ENCODE measurements at regions not wholly inside any gene's neighbourhood (a gene's known extent, or its start where the extent isn't known, plus 50 kb on each side); places are given as distances from the start of the nearest gene placed in this dataset.
"Not testable (repeated sequence)": the region's sequence is repeated elsewhere in the genome, so short reads cannot be mapped to it uniquely, and the experiment has no call there.

DNA sequence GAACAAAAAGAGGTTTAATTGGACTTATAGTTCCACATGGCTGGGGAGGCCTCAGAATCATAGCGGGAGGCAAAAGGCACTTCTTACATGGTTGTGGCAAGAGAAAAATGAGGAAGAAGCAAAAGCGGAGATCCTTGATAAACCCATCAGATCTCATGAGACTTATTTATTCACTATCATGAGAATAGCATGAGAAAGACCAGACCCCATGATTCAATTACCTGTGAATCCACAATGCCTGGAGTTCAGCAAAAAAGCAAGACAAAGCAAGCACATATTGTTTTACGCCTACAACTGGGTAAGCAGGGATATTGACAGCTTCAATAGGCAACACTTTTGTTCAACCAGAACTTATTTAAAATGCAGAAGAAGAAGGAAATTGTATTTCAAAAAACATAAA is 218.2 kb downstream of the RPL10L start:
- TF ChIP-seq, protein P1, sequence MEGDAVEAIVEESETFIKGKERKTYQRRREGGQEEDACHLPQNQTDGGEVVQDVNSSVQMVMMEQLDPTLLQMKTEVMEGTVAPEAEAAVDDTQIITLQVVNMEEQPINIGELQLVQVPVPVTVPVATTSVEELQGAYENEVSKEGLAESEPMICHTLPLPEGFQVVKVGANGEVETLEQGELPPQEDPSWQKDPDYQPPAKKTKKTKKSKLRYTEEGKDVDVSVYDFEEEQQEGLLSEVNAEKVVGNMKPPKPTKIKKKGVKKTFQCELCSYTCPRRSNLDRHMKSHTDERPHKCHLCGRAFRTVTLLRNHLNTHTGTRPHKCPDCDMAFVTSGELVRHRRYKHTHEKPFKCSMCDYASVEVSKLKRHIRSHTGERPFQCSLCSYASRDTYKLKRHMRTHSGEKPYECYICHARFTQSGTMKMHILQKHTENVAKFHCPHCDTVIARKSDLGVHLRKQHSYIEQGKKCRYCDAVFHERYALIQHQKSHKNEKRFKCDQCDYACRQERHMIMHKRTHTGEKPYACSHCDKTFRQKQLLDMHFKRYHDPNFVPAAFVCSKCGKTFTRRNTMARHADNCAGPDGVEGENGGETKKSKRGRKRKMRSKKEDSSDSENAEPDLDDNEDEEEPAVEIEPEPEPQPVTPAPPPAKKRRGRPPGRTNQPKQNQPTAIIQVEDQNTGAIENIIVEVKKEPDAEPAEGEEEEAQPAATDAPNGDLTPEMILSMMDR (conservative IDR thresholded peaks at IDR 0.05; ENCODE audit: low read length), result no peak
- DNase-seq (ENCODE audit: low read depth), result no peak
- no peak overlapping the region for H3K4me3 ChIP-seq (ENCODE audit: low read length)

DNA sequence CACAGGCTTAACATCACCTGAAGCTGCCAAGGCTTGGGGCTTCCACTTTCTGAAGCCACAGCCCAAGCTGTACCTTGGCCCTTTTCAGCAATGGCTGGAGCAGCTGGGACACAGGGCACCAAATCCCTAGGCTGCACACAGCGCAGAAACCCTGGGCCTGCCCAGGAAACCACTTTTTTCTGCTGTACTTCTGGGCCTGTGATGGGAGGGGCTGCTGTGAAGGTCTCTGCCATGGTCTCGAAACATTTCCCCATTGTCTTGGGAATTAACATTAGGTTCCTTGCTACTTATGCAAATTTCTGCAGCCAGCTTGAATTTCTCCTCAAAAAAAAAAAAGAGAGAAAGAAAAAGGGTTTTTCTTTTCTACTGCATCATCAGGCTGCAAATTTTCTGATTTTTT is 219.1 kb downstream of the RPL10L start:
- TF ChIP-seq, protein P1 (conservative IDR thresholded peaks at IDR 0.05; ENCODE audit: low read length), result no peak
- H3K4me3 ChIP-seq (ENCODE audit: low read length), result no peak overlapping the region
- DNase-seq (ENCODE audit: low read depth), result no peak

DNA sequence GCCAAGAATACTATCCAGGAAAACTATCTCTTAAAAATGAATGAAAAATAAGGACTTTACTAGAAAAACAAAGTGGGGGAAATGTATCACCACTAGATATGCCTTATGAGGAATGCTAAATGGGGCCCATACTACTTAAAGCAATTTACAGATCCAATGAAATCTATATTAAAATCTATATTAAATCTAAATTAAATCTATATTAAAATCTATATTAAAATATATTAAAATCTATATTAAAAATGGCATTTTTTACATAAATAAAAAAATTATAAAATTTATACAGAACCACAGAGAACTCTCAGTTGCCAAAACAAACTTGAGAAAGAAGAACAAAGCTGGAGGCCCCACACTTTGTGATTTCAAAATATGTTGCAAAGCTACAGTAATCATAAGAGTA is 234.5 kb downstream of the RPL10L start:
- H3K4me3 ChIP-seq (ENCODE audit: low read length), result no peak overlapping the region
- TF ChIP-seq, protein P1 (conservative IDR thresholded peaks at IDR 0.05; ENCODE audit: low read length), result no peak
- no peak for DNase-seq (ENCODE audit: low read depth)

DNA sequence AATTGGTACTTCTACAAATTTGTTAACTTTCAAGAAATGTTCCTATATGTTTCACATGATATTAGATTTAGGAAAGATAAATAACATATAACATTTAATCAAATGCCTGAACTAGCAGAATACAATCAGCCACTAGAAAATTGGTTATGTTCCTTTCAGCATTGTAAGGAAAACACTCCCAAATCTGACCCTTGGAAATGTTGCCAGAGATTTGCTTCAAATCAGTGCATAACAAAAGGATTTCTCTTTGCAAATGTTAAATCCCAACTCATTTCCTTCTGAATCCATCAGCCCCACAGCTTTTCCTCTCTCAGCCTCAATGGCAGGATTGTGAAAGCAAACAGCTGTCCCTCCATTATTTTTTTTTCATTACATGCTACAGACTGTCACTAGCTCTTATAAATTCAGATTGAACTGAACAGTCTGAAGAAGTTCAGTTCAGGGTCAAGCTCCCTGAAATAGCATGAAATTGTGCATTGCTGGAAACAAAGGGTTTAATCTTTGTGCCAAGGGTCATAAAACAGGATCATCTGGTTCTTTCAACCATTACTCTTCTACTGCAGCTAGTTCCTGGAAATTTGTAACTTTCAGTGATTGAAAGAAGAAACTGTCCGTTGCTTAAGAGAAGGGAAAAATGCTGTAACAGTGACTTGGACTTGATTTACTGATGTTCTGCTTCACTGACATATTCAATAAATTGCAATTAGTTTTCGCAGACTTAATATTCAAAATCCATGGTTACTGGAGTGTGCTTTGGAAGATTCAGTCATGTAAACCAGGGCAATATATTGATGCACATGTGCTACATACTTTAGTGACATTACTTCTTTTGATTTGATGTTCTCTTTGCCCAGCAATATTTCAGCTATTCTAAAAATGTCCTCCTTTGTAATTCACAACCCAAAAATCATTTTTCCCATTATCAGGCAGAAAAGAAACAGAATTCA is 246.4 kb downstream of the RPL10L start:
- no peak overlapping the region for H3K4me3 ChIP-seq (ENCODE audit: low read length)
- no peak for DNase-seq (ENCODE audit: low read depth)
- TF ChIP-seq, protein P1 (conservative IDR thresholded peaks at IDR 0.05; ENCODE audit: low read length), result no peak

DNA sequence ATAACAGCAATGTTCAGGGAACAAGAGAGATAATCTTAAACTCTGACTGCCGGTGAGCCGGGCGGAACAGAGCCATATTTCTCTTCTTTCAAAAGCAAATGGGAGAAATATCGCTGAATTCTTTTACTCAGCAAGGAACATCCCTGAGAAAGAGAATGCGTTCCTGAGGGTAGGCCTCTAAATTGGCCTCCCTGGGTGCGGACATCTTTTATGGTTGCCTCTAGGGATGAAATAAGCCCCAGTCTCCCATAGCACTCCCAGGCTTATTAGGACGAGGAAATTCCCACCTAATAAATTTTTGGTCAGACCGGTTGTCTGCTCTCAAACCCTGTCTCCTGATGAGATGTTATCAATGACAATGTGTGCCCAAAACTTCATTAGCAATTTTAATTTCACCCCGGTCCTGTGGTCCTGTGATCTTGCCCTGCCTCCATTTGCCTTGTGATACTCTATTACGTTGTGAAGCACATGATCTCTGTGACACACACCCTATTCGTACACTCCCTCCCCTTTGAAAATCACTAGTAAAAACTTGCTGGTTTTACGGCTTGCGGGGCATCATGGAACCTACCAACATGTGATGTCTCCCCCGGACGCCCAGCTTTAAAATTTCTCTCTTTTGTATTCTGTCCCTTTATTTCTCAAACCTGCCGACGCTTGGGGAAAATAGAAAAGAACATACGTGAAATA is 249.4 kb downstream of the RPL10L start:
- H3K4me3 ChIP-seq (ENCODE audit: low read length); DNase-seq (ENCODE audit: low read depth): not testable (repeated sequence)

DNA sequence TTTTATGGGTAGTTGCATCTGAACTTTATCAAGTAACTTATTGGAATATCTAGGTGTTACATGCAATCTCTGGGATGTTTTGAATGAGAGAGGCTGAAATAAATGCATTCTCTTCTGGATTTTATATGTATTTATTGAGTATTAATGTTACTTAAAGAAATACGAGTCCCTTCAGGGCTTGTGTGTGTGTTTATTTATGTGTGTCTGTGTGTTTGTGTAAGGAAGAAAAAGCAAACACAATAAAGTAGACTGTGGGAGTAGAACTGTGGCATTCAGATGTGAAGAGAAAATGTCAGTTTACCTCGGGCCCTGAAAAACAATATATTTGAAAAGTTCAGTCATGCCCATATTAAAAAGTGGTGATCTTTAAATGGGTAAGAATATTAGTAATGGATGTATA is 250.5 kb downstream of the RPL10L start:
- H3K4me3 ChIP-seq (ENCODE audit: low read length), result no peak overlapping the region
- no peak for DNase-seq (ENCODE audit: low read depth)
- TF ChIP-seq, protein P1 (conservative IDR thresholded peaks at IDR 0.05; ENCODE audit: low read length), result no peak

DNA sequence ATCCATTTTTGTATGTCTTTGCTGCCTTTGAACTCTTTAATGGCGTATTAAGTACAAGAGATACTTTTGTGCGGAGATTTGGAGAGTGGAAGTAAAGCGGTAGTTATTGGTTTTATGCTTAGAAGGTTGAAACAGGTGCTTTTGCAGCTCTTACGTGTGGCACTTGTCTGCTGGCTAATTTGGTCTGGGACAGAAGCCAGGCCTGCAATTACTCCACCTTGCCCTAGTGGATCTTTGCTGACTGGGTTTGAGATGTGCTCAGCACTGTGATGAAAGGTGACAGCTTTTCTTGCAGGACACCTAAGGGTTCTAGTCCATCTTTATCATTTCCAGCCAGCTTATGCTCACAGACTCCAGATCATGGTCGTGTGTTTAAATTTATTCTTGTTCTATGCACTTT is 252.5 kb downstream of the RPL10L start:
- H3K4me3 ChIP-seq (ENCODE audit: low read length), result no peak overlapping the region
- TF ChIP-seq, protein P1 (conservative IDR thresholded peaks at IDR 0.05; ENCODE audit: low read length), result no peak
- no peak for DNase-seq (ENCODE audit: low read depth)

Data from AG10803 (cell line).